ENCODE measurements at regions not wholly inside any gene's neighbourhood (a gene's known extent, or its start where the extent isn't known, plus 50 kb on each side); places are given as distances from the start of the nearest gene placed in this dataset.

- Histone ChIP-seq H3K4me2 (ENCODE audit: low read length) (no peak overlapping the region), H3K4me1 (ENCODE audit: control insufficient read depth in 1 of 2, insufficient read depth in 2 of 2, low read length in 2 of 2) (peaks cover 4 to 8% of the 10 kb centered on the region in 2 experiments; a peak in 3 of 4 replicates), H3K27me3 (ENCODE audit: insufficient read depth, low read length) (no peaks in the 10 kb centered on the region), H3K4me3 (replicated peaks in 1 of 2; ENCODE audit: low read depth in 1 of 2, low read length in 2 of 2) (no peak overlapping the region), H2AFZ (ENCODE audit: low read depth, low read length, poor library complexity, severe bottlenecking) (no peak overlapping the region), H3K9me3 (ENCODE audit: control insufficient read depth in 1 of 2, insufficient read depth in 1 of 2, low read depth in 1 of 2, low read length in 2 of 2) (no peaks in the 10 kb centered on the region), H3K9ac (ENCODE audit: low read length) (no peak overlapping the region), H3K36me3 (ENCODE audit: control insufficient read depth in 1 of 2, insufficient read depth in 2 of 2, low read length in 2 of 2) (no peaks in the 10 kb centered on the region), H3K9me2 (ENCODE audit: insufficient read depth) (no peaks in the 10 kb centered on the region), H4K20me1 (ENCODE audit: insufficient read depth) (no peaks in the 10 kb centered on the region), H3K79me2 (ENCODE audit: insufficient read depth, low read length) (no peaks in the 10 kb centered on the region), H3K27ac (ENCODE audit: low read depth, low read length) (no peak overlapping the region)
- no peak for DNase-seq (ENCODE audit: low read depth, low spot score)
- TF ChIP-seq ZBTB33 (IDR thresholded peaks at IDR 0.05; ENCODE audit: extremely low read depth, insufficient replicate concordance, low read length), result no peak
- no peak for TF ChIP-seq ELF1 (IDR thresholded peaks at IDR 0.05; ENCODE audit: borderline replicate concordance, low read depth)
- no peak for TF ChIP-seq YY1 (IDR thresholded peaks at IDR 0.05; ENCODE audit: extremely low read depth, insufficient replicate concordance, low read depth, low read length)
- TF ChIP-seq REST (IDR thresholded peaks at IDR 0.05; ENCODE audit: low read depth), result no peak
- no peak for TF ChIP-seq SP1 (IDR thresholded peaks at IDR 0.05; ENCODE audit: low read depth)
- no peak for TF ChIP-seq SIN3A (IDR thresholded peaks at IDR 0.05; ENCODE audit: low read depth)
- TF ChIP-seq EZH2 (IDR thresholded peaks at IDR 0.05), result no peak
- TF ChIP-seq ATF3 (IDR thresholded peaks at IDR 0.05), result no peak
- TF ChIP-seq POLR2AphosphoS5 (IDR thresholded peaks at IDR 0.05; ENCODE audit: low read depth, low read length), result no peak
- TF ChIP-seq TCF7L2 (IDR thresholded peaks at IDR 0.05; ENCODE audit: borderline replicate concordance, extremely low read depth, insufficient read depth, insufficient read length), result no peak
- no peak for TF ChIP-seq EGR1 (IDR thresholded peaks at IDR 0.05; ENCODE audit: low read depth)
- no peak for TF ChIP-seq POLR2A (IDR thresholded peaks at IDR 0.05; ENCODE audit: borderline replicate concordance, extremely low read depth, insufficient read depth, insufficient read length)
- no peak for TF ChIP-seq RAD21 (IDR thresholded peaks at IDR 0.05; ENCODE audit: low read depth)
- no peak for TF ChIP-seq MAX (IDR thresholded peaks at IDR 0.05)
- TF ChIP-seq ZFX (IDR thresholded peaks at IDR 0.05), result no peak
- no peak for TF ChIP-seq ZNF274 (IDR thresholded peaks at IDR 0.05; ENCODE audit: low read depth, low read length)
- TF ChIP-seq CEBPB (IDR thresholded peaks at IDR 0.05; ENCODE audit: low read depth), result no peak
- no peak for TF ChIP-seq FOSL1 (IDR thresholded peaks at IDR 0.05; ENCODE audit: low read depth)
- ChIA-PET POLR2A (no interaction called here), RAD21 (ENCODE audit: low non-redundant PET in 1 of 2, low total read pairs in 2 of 2, uncharacterized antibody in 2 of 2, unreplicated experiment in 2 of 2) (no interaction called here), CTCF (no interaction called here)
- BruUV-seq (replicated peaks), result no TSS peak
- no peak for ATAC-seq
- intact Hi-C loops (cut with micrococcal nuclease), result no loop called here
Observed at GRCh38 chr4:4603067-4603466, 61.2 kb upstream of the STX18 start.
